HepG2 (cell line): ENCODE measurements at regions not wholly inside any gene's neighbourhood (a gene's known extent, or its start where the extent isn't known, plus 50 kb on each side); places are given as distances from the start of the nearest gene placed in this dataset.

Source experiments
- HDAC2 ChIP-seq: sonication (generic); formaldehyde crosslinking; IDR thresholded peaks from 2 replicates; pipeline ENCODE4 v1.4.0; 2020; ENCODE audit warnings: missing genetic modification reagents
- KLF6 ChIP-seq: IDR thresholded peaks from 2 replicates; pipeline ENCODE4 v1.8.0; 2016; ENCODE audit warnings: missing biosample characterization, missing genetic modification reagents
- POLR2AphosphoS5 ChIP-seq: IDR thresholded peaks from 2 replicates; pipeline ENCODE4 v1.6.1; 2012; ENCODE audit warnings: low read depth, low read length
- TMF1 ChIP-seq: sonication (generic); formaldehyde crosslinking; IDR thresholded peaks from 2 replicates; pipeline ENCODE4 v1.8.1; 2022; ENCODE audit warnings: low read depth, missing genetic modification reagents
- USF2 ChIP-seq, 2 experiments: sonication (generic) in 1 of 2; formaldehyde crosslinking in 1 of 2; IDR thresholded peaks; 2 replicates each; pipeline versions ENCODE4 v1.5.1 to v1.6.1; 2011 to 2020; ENCODE audit warnings: borderline replicate concordance in 1 of 2, low read depth in 1 of 2, low read length in 1 of 2, mild to moderate bottlenecking in 1 of 2, missing genetic modification reagents in 1 of 2, moderate library complexity in 1 of 2
- ZBTB39 ChIP-seq: sonication (generic); formaldehyde crosslinking; IDR thresholded peaks from 2 replicates; pipeline ENCODE4 v1.5.0; 2020; ENCODE audit warnings: missing genetic modification reagents
- ZNF317 ChIP-seq: sonication (generic); formaldehyde crosslinking; IDR thresholded peaks from 2 replicates; pipeline ENCODE4 v1.5.0; 2020; ENCODE audit warnings: mild to moderate bottlenecking, missing genetic modification reagents

GRCh38 chr5:36436306-36436705 is 134.6 kb upstream of the RANBP3L start:
- TF ChIP-seq ZBTB39 = no peak
- no peak for TF ChIP-seq POLR2AphosphoS5
- TF ChIP-seq USF2 (IDR thresholded peaks at IDR 0.05; ENCODE audit: low read depth, low read length) = no peak
- no peak for TF ChIP-seq USF2 (CRISPR knock-in tag; IDR thresholded peaks at IDR 0.05; ENCODE audit: borderline replicate concordance)
- no peak for TF ChIP-seq HDAC2 (CRISPR knock-in tag)
- no peak for TF ChIP-seq KLF6
- no peak for TF ChIP-seq ZNF317 (CRISPR knock-in tag)
- TF ChIP-seq TMF1 (CRISPR knock-in tag) = no peak
